H1 (cell line): ENCODE measurements at regions not wholly inside any gene's neighbourhood (a gene's known extent, or its start where the extent isn't known, plus 50 kb on each side); places are given as distances from the start of the nearest gene placed in this dataset.

Experiments used
- BRCA1 ChIP-seq: IDR thresholded peaks from 2 replicates; pipeline ENCODE4 v1.6.1; 2012; ENCODE audit warnings: low read depth, low read length, improper control_type of control experiment
- CTCF ChIP-seq, 3 experiments: IDR thresholded peaks; 1 replicate in 2 of 3; 2 replicates in 1 of 3; pipeline versions ENCODE4 v1.5.1 to v1.6.1; 2011; ENCODE audit warnings: low read length in 3 of 3, mild to moderate bottlenecking in 3 of 3, inconsistent platforms in 2 of 3, low read depth in 1 of 3, moderate library complexity in 1 of 3; ENCODE audit not compliant: insufficient read depth in 1 of 3; ENCODE audit errors: control extremely low read depth in 1 of 3
- EGR1 ChIP-seq: IDR thresholded peaks from 2 replicates; pipeline ENCODE4 v1.6.1; 2011; ENCODE audit warnings: low read depth, low read length, borderline replicate concordance
- JUN ChIP-seq: IDR thresholded peaks from 2 replicates; pipeline ENCODE4 v1.6.1; 2011; ENCODE audit warnings: low read depth, mild to moderate bottlenecking, improper control_type of control experiment, low read length
- KDM4A ChIP-seq: IDR thresholded peaks from one replicate; pipeline ENCODE4 v1.7.1; 2012; ENCODE audit warnings: low read depth, mild to moderate bottlenecking, moderate library complexity, low read length, inconsistent platforms; ENCODE audit not compliant: severe bottlenecking
- MAFK ChIP-seq: IDR thresholded peaks from 2 replicates; pipeline ENCODE4 v1.6.1; 2012; ENCODE audit warnings: low read depth, mild to moderate bottlenecking, improper control_type of control experiment, low read length
- PHF8 ChIP-seq: fragments of 200-600 bp; sonication (generic); conservative IDR thresholded peaks from 2 replicates; pipeline ENCODE4 v1.7.1; 2012; ENCODE audit warnings: low read depth, mild to moderate bottlenecking, inconsistent platforms, low read length, moderate library complexity
- POLR2AphosphoS5 ChIP-seq: IDR thresholded peaks from 2 replicates; pipeline ENCODE4 v1.6.1; 2011; ENCODE audit warnings: low read depth, low read length
- RAD21 ChIP-seq, 2 experiments: IDR thresholded peaks in 1 of 2; conservative IDR thresholded peaks in 1 of 2; 2 replicates each; pipeline ENCODE4 v1.6.1; 2011; ENCODE audit warnings: low read depth in 2 of 2, low read length in 2 of 2, improper control_type of control experiment in 1 of 2, inconsistent platforms in 1 of 2, mild to moderate bottlenecking in 1 of 2, moderate library complexity in 1 of 2
- RBBP5 ChIP-seq: IDR thresholded peaks from 2 replicates; pipeline ENCODE4 v1.7.1; 2012; ENCODE audit warnings: low read depth, mild to moderate bottlenecking, inconsistent platforms, low read length, moderate library complexity, borderline replicate concordance
- RFX5 ChIP-seq: IDR thresholded peaks from 2 replicates; pipeline ENCODE4 v1.6.1; 2011; ENCODE audit warnings: low read depth, low read length, improper control_type of control experiment, borderline replicate concordance
- RNF2 ChIP-seq: fragments of 200-900, 300-1000 bp; sonication (generic); IDR thresholded peaks from 2 replicates; pipeline ENCODE4 v1.7.1; 2016; ENCODE audit warnings: borderline replicate concordance, low read depth, mild to moderate bottlenecking, antibody characterized with exemption, low read length; ENCODE audit not compliant: poor library complexity, severe bottlenecking; ENCODE audit errors: missing control alignments
- RXRA ChIP-seq: IDR thresholded peaks from 2 replicates; pipeline ENCODE4 v1.6.1; 2011; ENCODE audit warnings: low read depth, mild to moderate bottlenecking, low read length, moderate library complexity; ENCODE audit not compliant: insufficient read depth
- SP4 ChIP-seq: IDR thresholded peaks from 2 replicates; pipeline ENCODE4 v1.6.1; 2012; ENCODE audit warnings: low read length, inconsistent platforms
- SUZ12 ChIP-seq: fragments of 200-600 bp; sonication (generic); IDR thresholded peaks from 2 replicates; pipeline ENCODE4 v1.6.1; 2012; ENCODE audit warnings: mild to moderate bottlenecking, inconsistent platforms, low read length, moderate library complexity, mixed read lengths
- TAF1 ChIP-seq: IDR thresholded peaks from 2 replicates; pipeline ENCODE4 v1.6.1; 2011; ENCODE audit warnings: mild to moderate bottlenecking, low read depth, low read length
- ZNF274 ChIP-seq: IDR thresholded peaks from 2 replicates; pipeline ENCODE4 v1.7.0; 2012; ENCODE audit warnings: low read length, borderline replicate concordance; ENCODE audit errors: extremely low read depth
- TF ChIP-seq, protein P1 (sequence below): IDR thresholded peaks from 2 replicates; pipeline ENCODE4 v1.6.1; 2011; ENCODE audit warnings: low read depth, mild to moderate bottlenecking, low read length; ENCODE audit not compliant: insufficient read depth
- TF ChIP-seq, protein P2 (sequence below): IDR thresholded peaks from 2 replicates; pipeline ENCODE4 v1.6.1; 2011; ENCODE audit warnings: low read length, improper control_type of control experiment
- TF ChIP-seq, protein P3 (sequence below): IDR thresholded peaks from 2 replicates; pipeline ENCODE4 v1.6.1; 2012; ENCODE audit warnings: inconsistent platforms

DNA sequence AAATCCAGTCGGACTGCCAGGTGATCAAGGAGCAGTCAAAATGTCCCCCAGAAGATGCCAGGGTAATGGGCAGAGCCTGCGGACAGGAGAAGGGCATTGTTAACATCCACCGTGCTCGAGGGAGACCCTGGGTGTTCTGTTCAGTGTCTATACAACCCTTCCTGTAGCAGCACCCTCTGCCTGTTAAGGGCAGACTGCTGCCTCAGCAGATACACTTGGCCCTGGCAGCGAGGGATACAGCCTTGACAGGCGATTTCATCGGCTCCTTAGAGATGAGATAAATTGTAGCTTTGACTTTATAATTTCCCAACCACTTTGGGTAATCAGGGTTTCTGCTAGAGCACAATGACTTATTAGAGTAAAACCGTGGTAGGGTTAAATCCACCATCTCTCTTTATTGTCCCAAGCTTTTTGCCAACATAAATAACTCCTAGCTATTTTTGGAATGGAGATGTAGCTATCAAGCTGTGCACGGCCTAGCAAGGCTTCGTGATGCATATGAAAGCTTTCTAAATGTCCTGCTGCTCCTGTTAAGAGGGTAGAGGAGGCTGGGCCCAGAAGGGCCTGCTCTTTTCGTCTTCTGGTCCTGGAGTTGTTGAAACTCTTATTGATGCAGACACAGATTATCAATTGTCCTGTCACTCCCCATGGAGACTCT, 195.9 kb downstream of the CPEB2 start (continued):
- TF ChIP-seq ZNF274 (no peak), KDM4A (no peak), TAF1 (no peak), RNF2 (no peak), RBBP5 (no peak), BRCA1 (no peak), RXRA (no peak), JUN (no peak), SP4 (no peak), RAD21 (IDR thresholded peaks at IDR 0.05 in 1 of 2, conservative IDR thresholded peaks at IDR 0.05 in 1 of 2; ENCODE audit: low read depth in 2 of 2, low read length in 2 of 2) (0 out of 4 replicates have a peak, but pooled peaks of 1 of the 2 experiments have one; percentile 11), MAFK (peak; percentile 83), SUZ12 (no peak), CTCF (IDR thresholded peaks at IDR 0.05; ENCODE audit: control extremely low read depth in 1 of 3, insufficient read depth in 1 of 3, low read depth in 1 of 3, low read length in 3 of 3) (peak in 1 of 3 experiments; percentile 10; a peak in 1 of 4 replicates), PHF8 (no peak), EGR1 (no peak), POLR2AphosphoS5 (no peak), RFX5 (no peak)
- TF ChIP-seq, protein P1, sequence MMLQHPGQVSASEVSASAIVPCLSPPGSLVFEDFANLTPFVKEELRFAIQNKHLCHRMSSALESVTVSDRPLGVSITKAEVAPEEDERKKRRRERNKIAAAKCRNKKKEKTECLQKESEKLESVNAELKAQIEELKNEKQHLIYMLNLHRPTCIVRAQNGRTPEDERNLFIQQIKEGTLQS = no peak
- TF ChIP-seq, protein P2, sequence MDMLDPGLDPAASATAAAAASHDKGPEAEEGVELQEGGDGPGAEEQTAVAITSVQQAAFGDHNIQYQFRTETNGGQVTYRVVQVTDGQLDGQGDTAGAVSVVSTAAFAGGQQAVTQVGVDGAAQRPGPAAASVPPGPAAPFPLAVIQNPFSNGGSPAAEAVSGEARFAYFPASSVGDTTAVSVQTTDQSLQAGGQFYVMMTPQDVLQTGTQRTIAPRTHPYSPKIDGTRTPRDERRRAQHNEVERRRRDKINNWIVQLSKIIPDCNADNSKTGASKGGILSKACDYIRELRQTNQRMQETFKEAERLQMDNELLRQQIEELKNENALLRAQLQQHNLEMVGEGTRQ = no peak
- TF ChIP-seq, protein P3, sequence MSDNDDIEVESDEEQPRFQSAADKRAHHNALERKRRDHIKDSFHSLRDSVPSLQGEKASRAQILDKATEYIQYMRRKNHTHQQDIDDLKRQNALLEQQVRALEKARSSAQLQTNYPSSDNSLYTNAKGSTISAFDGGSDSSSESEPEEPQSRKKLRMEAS = no peak
